MM.1S (cell line): ENCODE measurements at regions not wholly inside any gene's neighbourhood (a gene's known extent, or its start where the extent isn't known, plus 50 kb on each side); places are given as distances from the start of the nearest gene placed in this dataset.

Experiments
- DNase-seq: peaks from one replicate; pipeline ENCODE4 v3.0.0-alpha.2; 2015
- H2AFZ ChIP-seq: fragments of 300-600 bp; sonication (generic); 2 replicates; pipeline ENCODE4 v1.6.0; 2016; ENCODE audit warnings: antibody characterized with exemption, low read length
- H3F3A ChIP-seq: fragments of 300-600 bp; sonication (generic); 2 replicates; pipeline ENCODE4 v1.6.1; 2016; ENCODE audit warnings: mild to moderate bottlenecking, antibody characterized with exemption, low read length, moderate library complexity, mixed read lengths; ENCODE audit not compliant: insufficient read depth
- H3K27ac ChIP-seq: fragments of 300-600 bp; sonication (generic); 2 replicates; pipeline ENCODE4 v1.5.1; 2016; ENCODE audit warnings: mild to moderate bottlenecking, low read length
- H3K27me3 ChIP-seq: fragments of 300-600 bp; sonication (generic); replicated peaks from 2 replicates; pipeline ENCODE4 v1.6.0; 2016; ENCODE audit warnings: low read length; ENCODE audit not compliant: insufficient read depth
- H3K36me3 ChIP-seq: fragments of 300-600 bp; sonication (generic); replicated peaks from 2 replicates; pipeline ENCODE4 v1.6.1; 2016; ENCODE audit warnings: mild to moderate bottlenecking, low read length, mixed read lengths; ENCODE audit not compliant: insufficient read depth
- H3K4me1 ChIP-seq: fragments of 300-600 bp; sonication (generic); 2 replicates; pipeline ENCODE4 v1.6.1; 2016; ENCODE audit warnings: low read length, mixed read lengths
- H3K4me2 ChIP-seq: fragments of 300-600 bp; sonication (generic); 2 replicates; pipeline ENCODE4 v1.6.0; 2016; ENCODE audit warnings: low read depth, low read length
- H3K4me3 ChIP-seq: fragments of 300-600 bp; sonication (generic); 2 replicates; pipeline ENCODE4 v1.5.1; 2016; ENCODE audit warnings: low read length, mixed read lengths
- H3K79me2 ChIP-seq: fragments of 300-600 bp; sonication (generic); 2 replicates; pipeline ENCODE4 v1.6.1; 2016; ENCODE audit warnings: mixed run types, low read length, mixed read lengths
- H3K9ac ChIP-seq: fragments of 300-600 bp; sonication (generic); 2 replicates; pipeline ENCODE4 v1.6.1; 2016; ENCODE audit warnings: low read length, mixed read lengths
- H3K9me2 ChIP-seq: fragments of 300-600 bp; sonication (generic); replicated peaks from 2 replicates; pipeline ENCODE4 v1.6.1; 2016; ENCODE audit warnings: mild to moderate bottlenecking, low read length, mixed read lengths; ENCODE audit not compliant: insufficient read depth
- H3K9me3 ChIP-seq: fragments of 300-600 bp; sonication (generic); replicated peaks from 2 replicates; pipeline ENCODE4 v1.6.1; 2016; ENCODE audit warnings: mild to moderate bottlenecking, low read length, mixed read lengths; ENCODE audit not compliant: insufficient read depth
- H4K20me1 ChIP-seq: fragments of 300-600 bp; sonication (generic); 2 replicates; pipeline ENCODE4 v1.6.1; 2016; ENCODE audit warnings: mild to moderate bottlenecking, low read length, moderate library complexity, mixed read lengths; ENCODE audit not compliant: insufficient read depth
- EZH2 ChIP-seq: fragments of 300-600 bp; sonication (generic); optimal IDR thresholded peaks from 2 replicates; pipeline ENCODE3; 2017; ENCODE audit warnings: low read depth, mild to moderate bottlenecking, antibody characterized with exemption, low read length, mixed read lengths
- EZH2phosphoT487 ChIP-seq: fragments of 300-600 bp; sonication (generic); IDR thresholded peaks from 2 replicates; pipeline ENCODE4 v1.6.1; 2018; ENCODE audit warnings: antibody characterized with exemption, low read length
- TF ChIP-seq, protein P1 (sequence below): fragments of 300-600 bp; sonication (generic); IDR thresholded peaks from 2 replicates; pipeline ENCODE4 v1.5.1; 2016; ENCODE audit warnings: antibody characterized with exemption, low read length, mixed read lengths

GRCh38 chr16:76882105-76882504, 308.9 kb upstream of the MON1B start:
- Histone ChIP-seq H3K4me2 (no peak overlapping the region), H3K36me3 (no peaks in the 10 kb centered on the region), H3K27me3 (no peaks in the 10 kb centered on the region), H3F3A (no peaks in the 10 kb centered on the region), H2AFZ (no peak overlapping the region), H3K4me3 (no peak overlapping the region), H3K79me2 (no peaks in the 10 kb centered on the region), H3K9me3 (no peaks in the 10 kb centered on the region), H3K27ac (no peak overlapping the region), H3K9ac (no peak overlapping the region), H3K9me2 (no peaks in the 10 kb centered on the region), H3K4me1 (no peaks in the 10 kb centered on the region), H4K20me1 (no peaks in the 10 kb centered on the region)
- DNase-seq = no peak
- TF ChIP-seq EZH2 = no peak
- TF ChIP-seq, protein P1, sequence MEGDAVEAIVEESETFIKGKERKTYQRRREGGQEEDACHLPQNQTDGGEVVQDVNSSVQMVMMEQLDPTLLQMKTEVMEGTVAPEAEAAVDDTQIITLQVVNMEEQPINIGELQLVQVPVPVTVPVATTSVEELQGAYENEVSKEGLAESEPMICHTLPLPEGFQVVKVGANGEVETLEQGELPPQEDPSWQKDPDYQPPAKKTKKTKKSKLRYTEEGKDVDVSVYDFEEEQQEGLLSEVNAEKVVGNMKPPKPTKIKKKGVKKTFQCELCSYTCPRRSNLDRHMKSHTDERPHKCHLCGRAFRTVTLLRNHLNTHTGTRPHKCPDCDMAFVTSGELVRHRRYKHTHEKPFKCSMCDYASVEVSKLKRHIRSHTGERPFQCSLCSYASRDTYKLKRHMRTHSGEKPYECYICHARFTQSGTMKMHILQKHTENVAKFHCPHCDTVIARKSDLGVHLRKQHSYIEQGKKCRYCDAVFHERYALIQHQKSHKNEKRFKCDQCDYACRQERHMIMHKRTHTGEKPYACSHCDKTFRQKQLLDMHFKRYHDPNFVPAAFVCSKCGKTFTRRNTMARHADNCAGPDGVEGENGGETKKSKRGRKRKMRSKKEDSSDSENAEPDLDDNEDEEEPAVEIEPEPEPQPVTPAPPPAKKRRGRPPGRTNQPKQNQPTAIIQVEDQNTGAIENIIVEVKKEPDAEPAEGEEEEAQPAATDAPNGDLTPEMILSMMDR = no peak
- no peak for TF ChIP-seq EZH2phosphoT487

GRCh38 chr16:76883076-76883475, 307.9 kb upstream of the MON1B start:
- no peaks in the 10 kb centered on the region for H3K27me3 ChIP-seq
- no peaks in the 10 kb centered on the region for H3K36me3 ChIP-seq
- H3K9me2 ChIP-seq = no peaks in the 10 kb centered on the region
- H4K20me1 ChIP-seq = no peaks in the 10 kb centered on the region
- H3K4me3 ChIP-seq = no peak overlapping the region
- H3F3A ChIP-seq = no peaks in the 10 kb centered on the region
- H3K4me1 ChIP-seq = no peaks in the 10 kb centered on the region
- H3K79me2 ChIP-seq = no peaks in the 10 kb centered on the region
- no peak overlapping the region for H3K27ac ChIP-seq
- no peak for DNase-seq
- no peak overlapping the region for H2AFZ ChIP-seq
- H3K9me3 ChIP-seq = no peaks in the 10 kb centered on the region
- no peak for TF ChIP-seq EZH2
- no peak for TF ChIP-seq EZH2phosphoT487
- TF ChIP-seq, protein P1 = no peak
- no peak overlapping the region for H3K9ac ChIP-seq
- H3K4me2 ChIP-seq = no peak overlapping the region

DNA sequence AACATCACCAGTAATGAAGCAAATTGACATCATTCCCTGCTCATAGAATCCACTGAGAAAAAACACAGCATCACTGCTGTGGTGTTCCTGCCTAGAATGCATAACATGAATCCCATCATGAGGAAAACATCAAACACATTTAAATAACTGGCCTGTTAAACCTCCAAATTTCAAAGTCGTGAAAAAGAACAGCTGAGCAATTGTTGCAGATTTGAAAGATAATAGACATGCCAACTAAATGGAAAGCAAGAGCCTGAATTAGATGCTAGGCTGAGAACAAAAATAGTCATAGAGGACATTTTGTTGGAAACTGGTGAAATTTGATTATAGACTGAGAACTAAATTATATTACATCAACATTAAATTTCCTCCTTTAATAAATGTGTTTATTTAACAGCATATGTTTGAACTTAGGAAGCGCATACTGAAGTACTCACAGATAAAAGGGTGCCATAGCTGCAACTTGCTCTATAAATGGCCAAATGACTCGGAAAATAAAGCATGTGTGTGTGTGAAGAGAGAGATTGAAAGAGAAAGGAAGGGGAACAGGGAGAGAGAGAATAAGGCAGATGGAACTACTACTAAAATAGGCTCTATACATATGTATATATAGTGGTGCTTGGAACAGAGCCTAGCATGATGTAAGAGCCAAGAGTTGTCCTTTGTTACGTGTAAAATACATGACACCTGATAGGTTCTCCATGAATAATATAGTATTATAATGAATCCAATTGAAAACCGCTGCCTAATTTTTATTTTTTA, 305.0 kb upstream of the MON1B start:
- Histone ChIP-seq H3K9me3 (no peaks in the 10 kb centered on the region), H3K4me2 (no peak overlapping the region), H3K27ac (no peak overlapping the region), H2AFZ (no peak overlapping the region), H3K4me3 (no peak overlapping the region), H4K20me1 (no peaks in the 10 kb centered on the region), H3K27me3 (no peaks in the 10 kb centered on the region), H3K9me2 (no peaks in the 10 kb centered on the region), H3K9ac (no peak overlapping the region), H3K4me1 (no peaks in the 10 kb centered on the region), H3K36me3 (no peaks in the 10 kb centered on the region), H3F3A (no peaks in the 10 kb centered on the region), H3K79me2 (no peaks in the 10 kb centered on the region)
- DNase-seq = no peak
- TF ChIP-seq, protein P1 = no peak
- TF ChIP-seq EZH2 (no peak), EZH2phosphoT487 (no peak)
